ENCODE measurements at regions not wholly inside any gene's neighbourhood (a gene's known extent, or its start where the extent isn't known, plus 50 kb on each side); places are given as distances from the start of the nearest gene placed in this dataset.
A peak's percentile ranks its signal among the peaks of the same experiment; 100 is the strongest.

DNA sequence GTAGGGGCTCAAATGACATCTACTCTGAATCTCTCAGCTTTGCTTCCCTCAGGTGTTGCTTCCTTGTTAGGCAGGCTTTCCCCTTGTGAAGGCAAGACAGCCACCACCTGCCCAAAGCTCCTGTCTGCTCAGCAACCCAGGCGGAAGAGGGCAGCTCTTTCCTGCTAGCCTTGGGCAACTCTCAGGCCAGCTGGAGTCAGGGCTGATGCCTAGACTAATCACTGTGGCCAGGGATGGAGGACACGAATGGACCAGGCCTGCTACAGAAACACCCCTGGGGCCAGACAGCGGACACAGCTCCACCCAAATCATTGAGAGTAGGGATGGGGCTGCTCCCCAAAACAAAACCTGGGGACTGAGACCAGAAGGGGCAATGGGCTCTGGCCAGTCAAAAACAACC lies 138.0 kb downstream of the MTX3 start:
- Histone ChIP-seq H3K4me3 (no peak overlapping the region), H3K27me3 (no peaks in the 10 kb centered on the region), H3K4me1 (no peaks in the 10 kb centered on the region), H3K9me3 (no peaks in the 10 kb centered on the region), H3K36me3 (replicated peaks in 1 of 2; ENCODE audit: insufficient read depth in 1 of 2, low read depth in 2 of 2) (no peaks in the 10 kb centered on the region), H3K27ac (no peak overlapping the region)
- WGBS, 2 donors: 75 to 83% methylated on average over 2 to 3 of the region's 3 CpGs
- DNase-seq (no peak), ATAC-seq (no peak)
- intact Hi-C loops (cut with DNase I): loop anchor here (10.0 kb wide), 1 partner anchor 148 kb away; no protein-coding TSS in a partner anchor
- no peak for TF ChIP-seq POLR2A (IDR thresholded peaks at IDR 0.05)
- TF ChIP-seq, protein P1, sequence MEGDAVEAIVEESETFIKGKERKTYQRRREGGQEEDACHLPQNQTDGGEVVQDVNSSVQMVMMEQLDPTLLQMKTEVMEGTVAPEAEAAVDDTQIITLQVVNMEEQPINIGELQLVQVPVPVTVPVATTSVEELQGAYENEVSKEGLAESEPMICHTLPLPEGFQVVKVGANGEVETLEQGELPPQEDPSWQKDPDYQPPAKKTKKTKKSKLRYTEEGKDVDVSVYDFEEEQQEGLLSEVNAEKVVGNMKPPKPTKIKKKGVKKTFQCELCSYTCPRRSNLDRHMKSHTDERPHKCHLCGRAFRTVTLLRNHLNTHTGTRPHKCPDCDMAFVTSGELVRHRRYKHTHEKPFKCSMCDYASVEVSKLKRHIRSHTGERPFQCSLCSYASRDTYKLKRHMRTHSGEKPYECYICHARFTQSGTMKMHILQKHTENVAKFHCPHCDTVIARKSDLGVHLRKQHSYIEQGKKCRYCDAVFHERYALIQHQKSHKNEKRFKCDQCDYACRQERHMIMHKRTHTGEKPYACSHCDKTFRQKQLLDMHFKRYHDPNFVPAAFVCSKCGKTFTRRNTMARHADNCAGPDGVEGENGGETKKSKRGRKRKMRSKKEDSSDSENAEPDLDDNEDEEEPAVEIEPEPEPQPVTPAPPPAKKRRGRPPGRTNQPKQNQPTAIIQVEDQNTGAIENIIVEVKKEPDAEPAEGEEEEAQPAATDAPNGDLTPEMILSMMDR (IDR thresholded peaks at IDR 0.05): no peak

DNA sequence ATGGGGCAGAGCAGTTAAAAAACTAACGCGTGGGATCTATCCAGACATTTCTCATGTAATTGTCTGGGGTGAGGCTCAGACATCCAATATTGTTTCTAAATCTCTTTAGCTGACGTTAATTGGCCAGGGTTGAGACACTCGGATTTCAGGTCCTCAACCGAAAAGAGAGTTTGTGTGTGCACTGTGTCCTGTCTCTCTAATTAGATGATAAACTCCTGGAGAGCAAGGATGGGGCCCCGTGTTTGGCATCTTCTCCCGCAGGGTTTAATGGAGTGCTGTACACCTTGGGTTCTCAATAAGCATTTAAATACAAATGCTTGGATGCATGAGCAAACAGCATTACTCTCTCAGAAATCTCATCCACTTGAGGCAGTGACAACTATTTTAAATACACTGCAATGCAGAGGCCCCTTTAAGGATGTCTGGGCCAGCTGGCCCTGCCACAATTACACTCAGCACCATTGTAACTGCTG lies 139.6 kb downstream of the MTX3 start:
- 64 to 76% methylated on average over 7 of the region's 7 CpGs for WGBS, 2 donors
- Histone ChIP-seq H3K9me3 (no peaks in the 10 kb centered on the region), H3K36me3 (replicated peaks in 1 of 2; ENCODE audit: insufficient read depth in 1 of 2, low read depth in 2 of 2) (no peaks in the 10 kb centered on the region), H3K27ac (no peak overlapping the region), H3K27me3 (no peaks in the 10 kb centered on the region), H3K4me1 (no peaks in the 10 kb centered on the region), H3K4me3 (no peak overlapping the region)
- ATAC-seq (no peak), DNase-seq (no peak)
- intact Hi-C loops (cut with DNase I): loop anchor here (10.0 kb wide), 1 partner anchor 147 kb away; no protein-coding TSS in a partner anchor
- TF ChIP-seq, protein P1 (IDR thresholded peaks at IDR 0.05): no peak
- TF ChIP-seq POLR2A (IDR thresholded peaks at IDR 0.05): no peak

DNA sequence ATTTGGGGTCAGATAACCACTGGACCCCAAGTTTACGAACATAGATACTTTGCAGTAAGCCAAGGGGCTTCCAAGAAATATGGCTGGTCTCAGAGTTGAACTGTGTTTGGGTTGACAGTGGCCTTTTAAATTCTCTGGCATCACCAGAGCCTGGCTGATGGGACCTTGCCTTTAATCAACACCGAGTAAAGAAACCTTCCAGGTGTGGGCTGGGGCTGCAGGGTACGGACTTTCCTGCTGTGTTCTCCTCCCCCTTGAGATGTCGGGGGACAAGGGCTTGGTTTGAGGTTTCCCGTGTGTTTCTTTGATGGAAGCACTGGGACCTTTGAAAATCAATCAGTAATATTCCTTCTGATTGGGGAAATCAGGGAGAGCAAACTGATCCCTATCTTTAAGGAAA lies 140.1 kb downstream of the MTX3 start:
- Histone ChIP-seq H3K27ac (no peak overlapping the region), H3K36me3 (replicated peaks in 1 of 2; ENCODE audit: insufficient read depth in 1 of 2, low read depth in 2 of 2) (no peaks in the 10 kb centered on the region), H3K9me3 (no peaks in the 10 kb centered on the region), H3K4me1 (no peaks in the 10 kb centered on the region), H3K4me3 (no peak overlapping the region), H3K27me3 (no peaks in the 10 kb centered on the region)
- DNase-seq (no peak), ATAC-seq (no peak)
- WGBS, 2 donors: 55 to 62% methylated on average over 5 of the region's 5 CpGs
- TF ChIP-seq, protein P1 (IDR thresholded peaks at IDR 0.05): no peak
- no peak for TF ChIP-seq POLR2A (IDR thresholded peaks at IDR 0.05)
- intact Hi-C loops (cut with DNase I): loop anchor here (10.0 kb wide), 1 partner anchor 146 kb away; no protein-coding TSS in a partner anchor

DNA sequence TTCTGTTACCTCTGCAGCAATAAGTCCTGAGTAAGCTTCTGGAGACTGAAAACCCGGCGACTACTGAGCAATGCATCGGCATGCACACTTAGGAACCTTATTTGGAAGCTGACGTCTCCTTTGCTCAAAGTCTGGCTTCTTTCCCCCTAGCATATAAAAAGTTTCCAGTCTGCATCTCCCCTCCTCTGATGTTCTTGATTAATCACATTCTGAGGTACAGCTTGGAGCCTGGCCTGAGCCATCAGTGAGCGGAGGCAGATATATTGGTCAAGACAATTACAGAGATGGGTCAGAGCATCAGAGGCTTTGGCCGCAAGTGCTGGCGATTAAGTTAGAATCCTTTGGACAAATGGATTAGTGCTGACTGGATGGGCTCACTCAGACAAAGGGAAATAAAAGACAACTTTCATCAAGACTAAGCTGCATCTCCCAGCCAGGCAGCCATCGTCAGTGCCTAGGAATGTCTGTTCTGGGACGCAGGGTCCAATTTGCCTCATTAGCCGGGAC lies 140.7 kb downstream of the MTX3 start:
- no peaks in the 10 kb centered on the region for H3K9me3 ChIP-seq
- peak in 1 of 4 donors; percentile 16 for DNase-seq
- TF ChIP-seq POLR2A (IDR thresholded peaks at IDR 0.05): no peak
- TF ChIP-seq, protein P1 (IDR thresholded peaks at IDR 0.05): no peak
- intact Hi-C loops (cut with DNase I): loop anchor here (10.0 kb wide), 1 partner anchor 146 kb away; no protein-coding TSS in a partner anchor
- no peak for ATAC-seq
- no peaks in the 10 kb centered on the region for H3K4me1 ChIP-seq
- H3K27ac ChIP-seq: no peak overlapping the region
- H3K36me3 ChIP-seq (replicated peaks in 1 of 2; ENCODE audit: insufficient read depth in 1 of 2, low read depth in 2 of 2): no peaks in the 10 kb centered on the region
- WGBS, 2 donors: 81 to 89% methylated on average over 10 of the region's 10 CpGs
- H3K4me3 ChIP-seq: no peak overlapping the region
- H3K27me3 ChIP-seq: no peaks in the 10 kb centered on the region

All from body of pancreas (tissue), 4 donors.